K562 (cell line): ENCODE measurements at regions not wholly inside any gene's neighbourhood (a gene's known extent, or its start where the extent isn't known, plus 50 kb on each side); places are given as distances from the start of the nearest gene placed in this dataset.

Source experiments
- ATAC-seq: fragments of 200-7000 bp; cut with Tn5 transposase; 3 replicates; pipeline ENCODE4 v1.9.1; 2020; ENCODE audit warnings: moderate library complexity
- BruUV-seq: library from RNA; stranded (reverse); fragments of 400-500 nt; replicated peaks from 2 replicates; lab custom pipeline; 2021; lab: Mats Ljungman, UMichigan
- CTCF ChIA-PET: fragments of 300-600 bp; formaldehyde crosslinking; extraction: SDS; loops from one replicate; lab custom pipeline; 2021; ENCODE audit warnings: low intra/inter-chr PET ratio; lab: Yijun Ruan, JAX
- POLR2A ChIA-PET: fragments of 300-600, 350-650 bp; sonication (Branson Sonifier 250); formaldehyde crosslinking; extraction: SDS; loops from one replicate; lab custom pipeline; 2021; ENCODE audit warnings: antibody characterized with exemption, inconsistent platforms; lab: Yijun Ruan, JAX
- DNase-seq, 4 experiments: peaks; one replicate each; pipeline versions ENCODE4 v3.0.0 to v3.0.0-alpha.2; 2011 to 2018; ENCODE audit warnings: low spot score in 3 of 4, mixed read lengths in 3 of 4; ENCODE audit errors: extremely low read depth in 1 of 4
- FAIRE-seq: peaks from 2 replicates; lab custom pipeline; 2011; peaks lifted over from hg19 to GRCh38; lab: Jason Lieb, UNC
- H2AFZ ChIP-seq: 2 replicates; pipeline ENCODE4 v1.6.0; 2011; ENCODE audit warnings: low read depth, low read length, control low read depth, inconsistent platforms
- H3K27ac ChIP-seq: fragments of 200-600 bp; 3 replicates; pipeline ENCODE4 v1.8.0; 2011; ENCODE audit warnings: low read depth, mild to moderate bottlenecking, control low read depth, inconsistent platforms, low read length, moderate library complexity, mixed read lengths; ENCODE audit errors: extremely low read depth
- H3K27me3 ChIP-seq, 2 experiments: fragments of 300-600 bp in 1 of 2; 2 replicates in 1 of 2; 3 replicates in 1 of 2; pipeline versions ENCODE4 v1.6.0 to v1.8.0; 2011; ENCODE audit warnings: inconsistent platforms in 2 of 2, low read length in 2 of 2, mild to moderate bottlenecking in 1 of 2, mixed read lengths in 1 of 2, moderate library complexity in 1 of 2; ENCODE audit not compliant: control insufficient read depth in 2 of 2, insufficient read depth in 2 of 2
- H3K36me3 ChIP-seq: fragments of 300-600 bp; 3 replicates; pipeline ENCODE4 v1.8.0; 2011; ENCODE audit warnings: mild to moderate bottlenecking, low read length, inconsistent platforms; ENCODE audit not compliant: control insufficient read depth, insufficient read depth
- H3K4me1 ChIP-seq, 2 experiments: fragments of 200-600 bp in 1 of 2; replicated peaks in 1 of 2; 2 replicates in 1 of 2; 3 replicates in 1 of 2; pipeline versions ENCODE4 v1.5.1 to v1.8.0; 2011; ENCODE audit warnings: inconsistent platforms in 2 of 2, low read length in 2 of 2, mild to moderate bottlenecking in 1 of 2, mixed read lengths in 1 of 2, moderate library complexity in 1 of 2; ENCODE audit not compliant: control insufficient read depth in 2 of 2, insufficient read depth in 2 of 2
- H3K4me2 ChIP-seq: 2 replicates; pipeline ENCODE4 v1.6.1; 2011; ENCODE audit warnings: low read length, control low read depth, inconsistent platforms, mixed read lengths; ENCODE audit not compliant: insufficient read depth
- H3K4me3 ChIP-seq: fragments of 200-600 bp; sonication (generic), shearing (Covaris generic); 2 replicates; pipeline ENCODE4 v1.5.1; 2016; ENCODE audit warnings: control low read depth, inconsistent platforms
- H3K79me2 ChIP-seq: fragments of 200-600 bp; 3 replicates; pipeline ENCODE4 v1.8.0; 2011; ENCODE audit warnings: low read length, inconsistent platforms; ENCODE audit not compliant: control insufficient read depth, insufficient read depth
- H3K9ac ChIP-seq, 2 experiments: 2 replicates each; pipeline versions ENCODE4 v1.6.0 to v1.6.1; 2011; ENCODE audit warnings: low read depth in 2 of 2, low read length in 2 of 2, control low read depth in 1 of 2, inconsistent platforms in 1 of 2, mild to moderate bottlenecking in 1 of 2, mixed read lengths in 1 of 2; ENCODE audit not compliant: insufficient read depth in 1 of 2
- H3K9me1 ChIP-seq: one replicate; pipeline ENCODE4 v1.6.0; 2011; ENCODE audit warnings: inconsistent platforms, mild to moderate bottlenecking, low read length, moderate library complexity; ENCODE audit not compliant: control insufficient read depth, insufficient read depth
- H3K9me3 ChIP-seq: replicated peaks from 2 replicates; pipeline ENCODE4 v1.5.1; 2011; ENCODE audit warnings: low read depth, low read length, inconsistent platforms; ENCODE audit not compliant: control insufficient read depth, insufficient read depth
- H4K20me1 ChIP-seq: replicated peaks from 2 replicates; pipeline ENCODE4 v1.6.1; 2011; ENCODE audit warnings: low read length, inconsistent platforms, mixed read lengths; ENCODE audit not compliant: control insufficient read depth, insufficient read depth
- BCL6 ChIP-seq: fragments of 250-450 bp; sonication (Bioruptor Pico); IDR thresholded peaks from 2 replicates; pipeline ENCODE4 v1.4.0; 2020
- CAMTA2 ChIP-seq: fragments of 250-450 bp; sonication (Bioruptor Pico); conservative IDR thresholded peaks from 2 replicates; pipeline ENCODE4 v1.5.1; 2022
- CBX8 ChIP-seq: fragments of 200-600 bp; sonication (generic); IDR thresholded peaks from 2 replicates; pipeline ENCODE4 v1.6.1; 2012; ENCODE audit warnings: borderline replicate concordance, mixed run types, low read depth, mild to moderate bottlenecking, moderate library complexity, mixed read lengths, low read length, control low read depth, inconsistent platforms; ENCODE audit not compliant: poor library complexity, severe bottlenecking; ENCODE audit errors: extremely low read depth
- CHD2 ChIP-seq: IDR thresholded peaks from 2 replicates; pipeline ENCODE4 v1.6.1; 2011; ENCODE audit warnings: low read depth, low read length
- CXXC5 ChIP-seq: fragments of 250-450 bp; sonication (Bioruptor Pico); IDR thresholded peaks from 2 replicates; pipeline ENCODE4 v1.8.0; 2022; ENCODE audit warnings: inconsistent platforms, mild to moderate bottlenecking, moderate library complexity
- DACH1 ChIP-seq: fragments of 450-650 bp; IDR thresholded peaks from 2 replicates; pipeline ENCODE4 v1.6.1; 2018; ENCODE audit not compliant: partially characterized antibody
- EHMT2 ChIP-seq: fragments of 450-650 bp; IDR thresholded peaks from 2 replicates; pipeline ENCODE4 v1.6.1; 2018; ENCODE audit warnings: antibody characterized with exemption
- JUND ChIP-seq, 2 experiments: IDR thresholded peaks; 2 replicates in 1 of 2; 3 replicates in 1 of 2; pipeline ENCODE4 v1.6.1; 2011; ENCODE audit warnings: borderline replicate concordance in 2 of 2, low read depth in 2 of 2, low read length in 2 of 2, improper control_type of control experiment in 1 of 2, missing biosample characterization in 1 of 2, missing genetic modification characterization in 1 of 2, missing genetic modification reagents in 1 of 2
- KLF6 ChIP-seq: fragments of 250-450 bp; sonication (Bioruptor Pico); IDR thresholded peaks from 2 replicates; pipeline ENCODE4 v1.4.0; 2020; ENCODE audit warnings: mild to moderate bottlenecking, moderate library complexity, borderline replicate concordance
- NR3C1 ChIP-seq: sonication (generic); formaldehyde crosslinking; IDR thresholded peaks from 2 replicates; pipeline ENCODE4 v1.8.1; 2022; ENCODE audit warnings: missing genetic modification reagents
- SIN3B ChIP-seq: fragments of 450-650 bp; IDR thresholded peaks from 2 replicates; pipeline ENCODE4 v1.6.1; 2017; ENCODE audit warnings: low read depth, mild to moderate bottlenecking, moderate library complexity
- TAF15 ChIP-seq: fragments of 200-400 bp; formaldehyde crosslinking; IDR thresholded peaks from 2 replicates; pipeline ENCODE4 v1.6.1; 2017; ENCODE audit warnings: mild to moderate bottlenecking, low read depth, low read length, moderate library complexity
- TEAD1 ChIP-seq, 2 experiments: fragments of 450-650 bp in 1 of 2; sonication (generic) in 1 of 2; formaldehyde crosslinking; IDR thresholded peaks; 2 replicates each; pipeline versions ENCODE4 v1.4.0 to v1.8.0; 2020 to 2022; ENCODE audit warnings: mild to moderate bottlenecking in 2 of 2, missing genetic modification reagents in 1 of 2
- ZEB2 ChIP-seq: fragments of 450-650 bp; IDR thresholded peaks from 2 replicates; pipeline ENCODE4 v1.6.1; 2016
- ZNF23 ChIP-seq: fragments of 250-450 bp; sonication (Bioruptor Pico); IDR thresholded peaks from 2 replicates; pipeline ENCODE4 v1.4.0; 2020; ENCODE audit warnings: mild to moderate bottlenecking
- ZNF3 ChIP-seq: fragments of 250-450 bp; sonication (Bioruptor Pico); IDR thresholded peaks from 2 replicates; pipeline ENCODE4 v1.5.0; 2021; ENCODE audit warnings: mild to moderate bottlenecking, moderate library complexity
- ZNF79 ChIP-seq: fragments of 250-450 bp; sonication (Bioruptor Pico); IDR thresholded peaks from 2 replicates; pipeline ENCODE4 v1.4.0; 2020; ENCODE audit warnings: low read depth, mild to moderate bottlenecking, moderate library complexity
- WGBS: fragments of 100-300 bp; shearing (Covaris generic); methylation state at CpG from one replicate; pipeline ENCODE4 v1.1.6; 2016; ENCODE audit warnings: low coverage, mixed read lengths; ENCODE audit not compliant: insufficient coverage; ENCODE audit errors: missing lambda C conversion rate; 5-methylcytosine and 5-hydroxymethylcytosine counted together
- in situ Hi-C: fragments of 300-500 bp; cut with MboI; formaldehyde crosslinking; loops from 4 replicates; pipeline ENCODE4 v1.15.0; 2018; ENCODE audit warnings: inconsistent platforms, mixed read lengths
- intact Hi-C: fragments of 100-400 bp; cut with micrococcal nuclease; formaldehyde crosslinking; loops from 2 replicates; pipeline ENCODE4 v1.14.2; 2022
- TF ChIP-seq, protein P1 (sequence below), 2 experiments: IDR thresholded peaks; 2 replicates each; pipeline ENCODE4 v1.6.1; 2012; ENCODE audit warnings: improper control_type of control experiment in 2 of 2, low read depth in 2 of 2, low read length in 2 of 2, borderline replicate concordance in 1 of 2
- TF ChIP-seq, protein P2 (sequence below): fragments of 250-450 bp; sonication (Bioruptor Pico); IDR thresholded peaks from 2 replicates; pipeline ENCODE4 v1.5.0; 2021

DNA sequence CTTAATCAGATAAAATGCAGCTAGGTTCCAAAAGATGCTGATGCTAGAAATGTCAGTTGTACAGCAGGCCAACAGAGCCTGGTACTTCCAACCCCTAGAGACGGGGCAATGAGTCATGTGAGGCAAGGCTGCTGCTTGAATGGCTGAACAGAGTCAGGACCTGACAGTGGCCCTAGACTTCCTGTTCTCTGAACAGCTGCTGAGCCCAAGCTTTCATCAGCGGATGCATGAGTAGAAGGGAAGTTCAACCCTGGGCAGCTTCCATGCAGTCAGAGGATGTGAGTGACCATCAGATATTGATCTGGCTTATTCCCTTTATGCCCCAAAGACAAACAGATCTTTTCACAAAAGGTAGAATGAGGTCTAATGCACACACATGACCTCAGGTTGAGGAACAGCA, 282.9 kb upstream of the COL8A1 start (continued):
- TF ChIP-seq, protein P1, sequence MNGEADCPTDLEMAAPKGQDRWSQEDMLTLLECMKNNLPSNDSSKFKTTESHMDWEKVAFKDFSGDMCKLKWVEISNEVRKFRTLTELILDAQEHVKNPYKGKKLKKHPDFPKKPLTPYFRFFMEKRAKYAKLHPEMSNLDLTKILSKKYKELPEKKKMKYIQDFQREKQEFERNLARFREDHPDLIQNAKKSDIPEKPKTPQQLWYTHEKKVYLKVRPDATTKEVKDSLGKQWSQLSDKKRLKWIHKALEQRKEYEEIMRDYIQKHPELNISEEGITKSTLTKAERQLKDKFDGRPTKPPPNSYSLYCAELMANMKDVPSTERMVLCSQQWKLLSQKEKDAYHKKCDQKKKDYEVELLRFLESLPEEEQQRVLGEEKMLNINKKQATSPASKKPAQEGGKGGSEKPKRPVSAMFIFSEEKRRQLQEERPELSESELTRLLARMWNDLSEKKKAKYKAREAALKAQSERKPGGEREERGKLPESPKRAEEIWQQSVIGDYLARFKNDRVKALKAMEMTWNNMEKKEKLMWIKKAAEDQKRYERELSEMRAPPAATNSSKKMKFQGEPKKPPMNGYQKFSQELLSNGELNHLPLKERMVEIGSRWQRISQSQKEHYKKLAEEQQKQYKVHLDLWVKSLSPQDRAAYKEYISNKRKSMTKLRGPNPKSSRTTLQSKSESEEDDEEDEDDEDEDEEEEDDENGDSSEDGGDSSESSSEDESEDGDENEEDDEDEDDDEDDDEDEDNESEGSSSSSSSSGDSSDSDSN (IDR thresholded peaks at IDR 0.05; ENCODE audit: borderline replicate concordance in 1 of 2, low read depth in 2 of 2, low read length in 2 of 2), result no peak

DNA sequence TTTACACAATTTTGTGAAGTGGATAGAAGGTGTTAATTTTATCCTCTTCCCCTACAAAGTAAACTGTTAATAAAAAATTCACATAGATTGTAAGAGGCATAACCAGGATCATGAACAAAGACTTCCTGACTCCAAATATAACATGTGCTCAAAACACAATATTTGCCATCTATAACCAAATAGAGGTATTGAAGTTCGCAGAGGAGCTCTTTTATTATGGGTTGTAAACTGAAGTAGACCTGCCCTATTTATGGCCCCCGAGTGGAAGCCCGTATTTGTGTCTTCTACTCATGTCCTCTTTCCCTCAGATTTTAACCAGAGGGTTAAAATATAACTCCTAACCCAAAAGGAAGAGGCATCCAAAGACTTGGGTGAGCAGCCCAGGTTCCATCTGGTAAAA, 285.6 kb upstream of the COL8A1 start:
- ATAC-seq (no peak), FAIRE-seq (no peak), DNase-seq (no peak)
- H3K79me2 ChIP-seq, result no peaks in the 10 kb centered on the region
- no peaks in the 10 kb centered on the region for H3K9me3 ChIP-seq
- H4K20me1 ChIP-seq, result no peaks in the 10 kb centered on the region
- no peak overlapping the region for H3K9ac ChIP-seq
- CTCF ChIA-PET, result no interaction called here
- no peaks in the 10 kb centered on the region for H3K27me3 ChIP-seq
- intact Hi-C loops, result no loop called here
- WGBS, result 0% methylated on average over 3 of the region's 3 CpGs
- H2AFZ ChIP-seq, result no peak overlapping the region
- BruUV-seq, result no TSS peak
- H3K9me1 ChIP-seq, result no peaks in the 10 kb centered on the region
- H3K4me1 ChIP-seq, result no peaks in the 10 kb centered on the region
- no peak for TF ChIP-seq EHMT2
- no peak for TF ChIP-seq TEAD1 (CRISPR knock-in tag; IDR thresholded peaks at IDR 0.05)
- TF ChIP-seq TAF15, result no peak
- no peak for TF ChIP-seq ZEB2
- TF ChIP-seq KLF6 (CRISPR knock-in tag), result no peak
- no peak for TF ChIP-seq ZNF23
- TF ChIP-seq BCL6 (CRISPR knock-in tag), result no peak
- no peak for TF ChIP-seq CHD2
- TF ChIP-seq, protein P2, sequence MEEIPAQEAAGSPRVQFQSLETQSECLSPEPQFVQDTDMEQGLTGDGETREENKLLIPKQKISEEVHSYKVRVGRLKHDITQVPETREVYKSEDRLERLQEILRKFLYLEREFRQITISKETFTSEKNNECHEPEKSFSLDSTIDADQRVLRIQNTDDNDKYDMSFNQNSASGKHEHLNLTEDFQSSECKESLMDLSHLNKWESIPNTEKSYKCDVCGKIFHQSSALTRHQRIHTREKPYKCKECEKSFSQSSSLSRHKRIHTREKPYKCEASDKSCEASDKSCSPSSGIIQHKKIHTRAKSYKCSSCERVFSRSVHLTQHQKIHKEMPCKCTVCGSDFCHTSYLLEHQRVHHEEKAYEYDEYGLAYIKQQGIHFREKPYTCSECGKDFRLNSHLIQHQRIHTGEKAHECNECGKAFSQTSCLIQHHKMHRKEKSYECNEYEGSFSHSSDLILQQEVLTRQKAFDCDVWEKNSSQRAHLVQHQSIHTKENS (CRISPR knock-in tag), result no peak
- no peak for TF ChIP-seq ZNF3 (CRISPR knock-in tag)
- TF ChIP-seq SIN3B, result no peak
- no peak for TF ChIP-seq CAMTA2 (CRISPR knock-in tag)
- no peak for TF ChIP-seq DACH1
- TF ChIP-seq CXXC5 (CRISPR knock-in tag), result no peak
- TF ChIP-seq ZNF79 (CRISPR knock-in tag), result no peak
- TF ChIP-seq NR3C1 (CRISPR knock-in tag), result no peak
- TF ChIP-seq CBX8, result no peak
- no peak for TF ChIP-seq JUND (IDR thresholded peaks at IDR 0.05; ENCODE audit: borderline replicate concordance, low read depth, low read length)
- no peak for TF ChIP-seq JUND (tag; IDR thresholded peaks at IDR 0.05; ENCODE audit: borderline replicate concordance, low read depth, low read length)
- H3K36me3 ChIP-seq, result no peaks in the 10 kb centered on the region
- no peak overlapping the region for H3K27ac ChIP-seq
- in situ Hi-C loops, result no loop called here
- POLR2A ChIA-PET, result no interaction called here
- no peak overlapping the region for H3K4me2 ChIP-seq
- H3K4me3 ChIP-seq, result no peak overlapping the region
